ENCODE measurements at regions not wholly inside any gene's neighbourhood (a gene's known extent, or its start where the extent isn't known, plus 50 kb on each side); places are given as distances from the start of the nearest gene placed in this dataset.
"Not testable (repeated sequence)": the region's sequence is repeated elsewhere in the genome, so short reads cannot be mapped to it uniquely, and the experiment has no call there.

DNA sequence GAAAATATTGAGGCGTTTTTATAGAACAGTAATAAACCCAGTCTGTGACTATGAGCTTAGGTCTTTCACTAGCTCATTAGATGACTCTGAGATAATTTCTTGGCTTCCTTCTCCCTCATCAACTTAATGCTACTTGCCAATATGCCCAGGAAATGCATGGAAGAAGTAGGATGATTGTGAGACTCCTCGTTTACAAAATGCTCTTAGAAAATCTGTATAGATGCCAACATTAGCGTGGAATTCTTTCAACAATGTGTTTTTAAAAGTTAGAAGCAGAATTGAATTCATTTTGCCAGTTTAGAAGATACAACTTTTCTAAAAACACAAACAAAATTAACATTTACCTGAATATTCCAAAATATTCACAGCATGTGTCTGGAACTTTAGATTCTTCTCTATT is 424.6 kb downstream of the BTG1 start:
- no peak for DNase-seq (ENCODE audit: low spot score)
- TF ChIP-seq CTCF (IDR thresholded peaks at IDR 0.05; ENCODE audit: borderline replicate concordance, control extremely low read depth, extremely low read depth, insufficient read depth, missing control alignments), result no peak
- in situ Hi-C loops (cut with MboI; ENCODE audit: low sequenced_read_pairs, unreplicated experiment), result no loop called here

GRCh38 chr12:91718326-91718725 is 427.3 kb downstream of the BTG1 start:
- DNase-seq (ENCODE audit: low spot score), result no peak
- TF ChIP-seq CTCF (IDR thresholded peaks at IDR 0.05; ENCODE audit: borderline replicate concordance, control extremely low read depth, extremely low read depth, insufficient read depth, missing control alignments), result no peak
- in situ Hi-C loops (cut with MboI; ENCODE audit: low sequenced_read_pairs, unreplicated experiment), result no loop called here

DNA sequence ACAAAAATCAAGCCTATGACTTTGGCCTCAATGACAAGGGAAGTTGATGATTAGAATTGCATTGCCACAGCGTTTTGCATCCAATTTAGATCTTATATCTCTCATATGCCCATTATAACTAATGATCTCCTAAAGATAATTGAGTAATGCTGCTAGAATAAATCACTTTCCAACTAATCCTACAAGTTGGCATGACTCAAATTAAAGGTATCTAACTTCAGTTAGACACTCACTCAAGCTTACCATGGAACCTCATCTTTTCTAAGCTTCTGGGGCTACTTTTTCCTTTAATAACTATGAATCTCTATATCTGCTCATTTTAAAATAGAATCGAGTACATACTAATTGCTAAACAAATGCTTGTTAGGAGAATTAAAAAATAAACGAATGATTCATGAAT is 427.8 kb downstream of the BTG1 start:
- in situ Hi-C loops (cut with MboI; ENCODE audit: low sequenced_read_pairs, unreplicated experiment), result no loop called here
- no peak for TF ChIP-seq CTCF (IDR thresholded peaks at IDR 0.05; ENCODE audit: borderline replicate concordance, control extremely low read depth, extremely low read depth, insufficient read depth, missing control alignments)
- DNase-seq (ENCODE audit: low spot score), result no peak

- DNase-seq (ENCODE audit: low spot score); in situ Hi-C loops (cut with MboI; ENCODE audit: low sequenced_read_pairs, unreplicated experiment): not testable (repeated sequence)
Measured at GRCh38 chr12:91711925-91712324, 433.7 kb downstream of the BTG1 start.

- DNase-seq (ENCODE audit: low spot score), result no peak
- no peak for TF ChIP-seq CTCF (IDR thresholded peaks at IDR 0.05; ENCODE audit: borderline replicate concordance, control extremely low read depth, extremely low read depth, insufficient read depth, missing control alignments)
- in situ Hi-C loops (cut with MboI; ENCODE audit: low sequenced_read_pairs, unreplicated experiment), result no loop called here
Measured at GRCh38 chr12:91706466-91706865, 439.2 kb downstream of the BTG1 start.

GRCh38 chr12:91704446-91704845 is 441.2 kb downstream of the BTG1 start:
- DNase-seq (ENCODE audit: low spot score), result no peak
- in situ Hi-C loops (cut with MboI; ENCODE audit: low sequenced_read_pairs, unreplicated experiment), result no loop called here

More at GRCh38 chr12:91704446-91704845, 441.2 kb downstream of the BTG1 start:
- no peak for TF ChIP-seq CTCF (IDR thresholded peaks at IDR 0.05; ENCODE audit: borderline replicate concordance, control extremely low read depth, extremely low read depth, insufficient read depth, missing control alignments)

All from GM13976 (cell line).